ENCODE measurements at regions not wholly inside any gene's neighbourhood (a gene's known extent, or its start where the extent isn't known, plus 50 kb on each side); places are given as distances from the start of the nearest gene placed in this dataset.

DNA sequence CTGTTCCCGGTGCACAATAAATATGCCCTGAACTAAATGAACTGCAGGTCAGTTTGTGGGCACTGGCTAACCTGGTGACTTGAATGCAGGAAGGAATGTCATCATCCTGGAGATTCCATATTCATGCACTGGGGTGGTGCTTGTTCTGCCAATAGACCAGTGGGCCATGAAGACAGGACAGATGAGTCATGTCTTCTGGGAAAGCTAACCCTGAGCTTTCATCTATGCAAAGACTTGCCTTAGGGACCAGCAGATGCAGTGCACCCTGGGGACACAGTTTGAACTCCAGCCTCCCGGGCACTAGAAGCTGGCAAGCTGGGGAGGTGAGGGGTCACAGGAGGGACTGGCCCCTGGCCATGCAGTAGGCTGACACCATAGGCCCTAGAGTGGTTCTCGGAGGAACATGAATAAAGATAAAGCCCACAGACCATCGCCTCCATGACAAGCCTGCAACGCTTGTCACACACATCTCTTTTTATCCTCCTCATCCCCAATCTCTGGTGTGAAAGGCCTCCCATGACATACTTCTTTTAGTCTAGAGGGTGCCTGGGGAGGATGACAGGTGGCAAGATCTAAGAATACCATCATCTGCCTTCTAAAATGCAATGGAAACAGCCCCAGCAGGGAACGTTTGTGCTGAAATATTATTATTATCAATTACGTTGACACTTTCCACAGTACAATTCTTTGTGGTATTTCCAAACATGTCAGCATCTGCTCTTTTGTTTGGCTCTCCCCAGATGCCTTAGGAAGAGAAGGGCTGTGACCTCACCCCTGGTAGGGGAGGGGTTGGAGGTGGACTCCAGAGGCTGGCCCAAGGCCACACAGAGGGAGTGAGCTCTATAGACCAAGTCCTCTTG, 267.4 kb upstream of the RAB6C start:
- no peak for DNase-seq

DNA sequence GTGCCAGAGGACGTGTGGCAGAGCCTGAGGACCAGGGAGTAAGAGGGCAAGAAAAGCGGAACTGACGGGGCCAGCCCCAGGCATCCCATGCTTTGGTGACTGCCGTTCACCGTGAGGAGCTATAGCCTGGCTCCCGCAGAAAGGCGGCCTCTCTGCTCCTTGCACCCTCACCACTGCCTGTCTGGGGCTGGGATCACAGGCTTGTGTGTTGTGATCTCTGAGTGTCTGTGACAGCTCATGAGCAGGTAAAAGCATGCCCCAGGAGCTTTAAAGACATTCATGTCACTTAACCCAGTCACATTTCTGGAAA, 266.8 kb upstream of the RAB6C start:
- no peak for DNase-seq

DNA sequence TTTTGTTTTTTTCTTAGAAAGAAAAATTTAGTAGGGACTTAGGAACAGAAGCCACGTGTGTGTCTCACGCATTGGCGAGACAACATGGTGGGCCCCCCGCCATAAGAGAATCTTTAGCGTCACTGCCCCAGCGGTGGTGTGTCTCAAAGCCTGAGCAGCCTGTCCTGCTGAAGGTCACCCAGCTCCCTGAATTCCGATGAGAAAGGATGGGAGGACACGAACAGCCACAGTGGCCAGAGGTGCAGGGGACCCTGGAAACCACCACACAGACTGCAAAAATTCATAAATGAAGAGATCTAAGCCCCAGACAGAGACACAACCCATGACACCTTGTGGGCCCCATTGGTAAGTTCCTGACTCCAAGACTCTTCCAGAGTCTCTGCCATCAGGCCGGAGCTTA, 266.1 kb upstream of the RAB6C start:
- DNase-seq, result no peak

DNA sequence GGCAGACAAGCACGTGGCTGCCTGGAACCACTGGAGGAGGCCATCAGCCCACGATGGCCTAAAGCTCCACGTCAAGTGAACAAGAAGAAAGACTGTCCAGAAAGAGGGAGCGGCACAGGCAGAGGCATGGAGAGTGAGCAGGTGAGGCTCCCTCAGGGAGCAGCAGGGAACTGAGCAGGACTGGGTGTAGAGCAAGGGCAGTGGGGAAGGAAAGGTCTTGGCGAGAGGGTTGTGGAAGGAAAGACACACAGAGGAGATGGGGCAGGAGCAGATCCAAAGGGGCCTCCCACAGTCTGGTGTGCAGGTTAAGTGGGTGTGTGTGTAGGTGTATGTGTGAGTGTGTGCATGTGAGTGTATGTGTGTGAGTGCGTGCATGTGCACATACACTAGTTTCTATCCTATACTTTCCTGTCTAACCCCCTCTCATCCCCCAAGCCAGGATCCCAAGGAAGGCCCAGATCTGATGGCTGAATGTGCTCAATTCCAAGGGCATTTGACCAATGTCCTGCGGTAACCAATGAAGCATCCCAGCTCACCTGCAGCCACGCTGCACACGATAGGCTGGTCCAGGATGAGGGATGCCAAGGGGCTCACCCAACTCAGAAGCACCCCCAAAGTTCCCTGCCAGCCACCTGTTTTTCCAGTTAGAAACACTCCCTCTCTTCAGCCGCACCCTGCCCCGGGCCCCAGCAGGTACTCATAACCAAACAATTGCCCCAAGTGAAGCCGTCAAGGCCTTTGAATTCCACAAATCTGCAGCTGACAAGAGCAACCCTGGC, 262.5 kb upstream of the RAB6C start:
- DNase-seq, result no peak

DNA sequence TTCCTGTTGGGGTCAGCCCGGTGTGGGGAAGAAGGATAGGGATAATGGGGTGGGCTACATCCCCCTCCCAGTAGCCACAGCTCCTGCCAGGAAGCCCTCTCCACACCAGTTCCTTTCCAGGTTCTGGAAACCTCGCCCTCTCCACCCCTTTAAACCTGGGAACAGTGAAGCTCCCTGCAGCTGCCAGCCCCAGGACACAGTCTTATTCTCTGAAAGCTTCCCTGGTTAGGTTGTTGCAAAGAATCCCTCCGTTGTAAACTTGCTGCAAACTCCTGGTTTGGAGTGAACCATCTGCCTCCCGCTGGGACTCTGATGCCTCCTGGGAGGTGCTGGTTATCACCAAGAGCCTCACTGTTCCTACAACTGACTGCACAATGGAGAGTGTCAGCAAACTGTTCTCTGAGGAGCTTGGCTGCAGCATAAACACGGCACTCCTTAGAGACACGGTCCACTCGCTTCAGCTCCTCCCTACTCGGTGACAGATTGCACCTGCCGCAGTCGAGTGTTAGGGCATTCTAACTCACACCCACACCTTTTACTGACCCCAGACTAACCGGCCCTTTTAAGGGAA, 261.8 kb upstream of the RAB6C start:
- no peak for DNase-seq

DNA sequence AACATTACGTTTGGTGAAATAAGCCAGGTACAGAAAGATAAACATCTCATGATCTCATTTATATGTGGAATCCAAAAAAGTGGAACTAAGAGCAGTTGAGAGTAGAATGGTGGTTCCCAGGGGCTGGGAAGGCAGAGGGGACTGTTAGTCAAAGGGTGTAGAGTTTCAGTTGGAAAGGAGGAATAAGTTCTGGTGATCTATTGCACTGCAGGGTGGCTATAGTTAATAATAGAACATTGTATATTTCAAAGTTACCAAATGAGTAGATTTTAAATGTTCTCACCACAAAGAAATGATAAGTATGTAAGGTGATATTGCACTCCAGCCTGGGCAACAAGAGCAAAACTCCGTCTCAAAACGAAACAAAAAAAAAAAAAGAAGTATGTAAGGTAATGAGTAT, 260.1 kb upstream of the RAB6C start:
- DNase-seq, result no peak

DNA sequence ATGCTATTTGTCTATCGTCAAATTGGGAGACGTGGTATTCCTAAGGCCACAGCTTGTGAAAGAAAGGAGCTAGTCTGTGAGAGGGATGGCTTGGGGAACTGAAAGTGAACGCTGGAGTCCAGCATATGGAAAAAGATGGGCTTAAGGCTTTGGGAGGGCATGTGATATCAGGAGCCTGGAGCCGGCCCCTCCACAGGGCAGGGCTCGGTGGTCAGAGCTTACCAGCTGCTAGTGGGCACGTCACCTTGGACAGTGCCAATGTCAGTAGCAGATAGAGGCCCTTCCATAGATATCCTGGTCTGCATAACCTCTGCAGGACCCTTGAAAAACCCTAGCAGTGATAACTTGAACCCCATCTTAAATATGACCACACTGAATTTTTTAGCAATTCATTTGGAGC, 259.1 kb upstream of the RAB6C start:
- DNase-seq, result no peak

DNA sequence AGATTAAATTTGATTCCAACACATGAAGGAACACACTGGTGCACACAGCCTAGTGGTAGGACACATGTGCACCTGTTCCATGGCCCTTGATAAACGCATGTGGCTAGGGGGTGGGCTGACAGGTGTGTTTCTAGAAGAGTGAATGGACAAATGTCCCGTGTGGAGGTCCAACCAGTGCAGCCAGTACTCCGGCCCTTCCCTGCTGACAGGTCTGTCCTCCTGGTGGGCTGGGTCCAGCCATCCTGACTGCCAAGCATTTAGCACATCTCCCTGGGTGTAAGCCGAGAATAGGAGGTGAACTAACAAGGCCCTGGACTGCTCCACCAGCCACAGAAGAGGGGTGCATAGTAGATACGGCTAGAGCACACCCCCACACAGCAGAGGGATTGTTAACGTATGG, 258.7 kb upstream of the RAB6C start:
- no peak for DNase-seq

DNA sequence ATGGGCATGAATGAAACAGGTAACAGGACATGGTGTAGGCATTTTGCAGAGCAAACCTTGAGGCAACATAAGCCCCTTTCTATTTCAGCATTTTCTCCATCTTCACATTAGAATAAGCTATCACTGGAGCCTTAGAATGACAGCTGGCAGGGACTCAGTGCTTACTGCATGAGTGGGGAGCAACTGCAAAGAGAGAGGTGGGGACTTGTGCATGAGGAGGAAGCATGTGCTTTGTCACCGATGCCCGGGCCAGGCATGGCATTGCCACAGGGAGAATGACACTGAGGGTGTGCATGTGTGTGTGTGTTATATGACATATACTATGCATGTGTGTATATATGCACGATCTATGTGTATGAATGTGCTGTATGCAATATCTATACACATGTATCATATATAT, 258.2 kb upstream of the RAB6C start:
- no peak for DNase-seq

DNA sequence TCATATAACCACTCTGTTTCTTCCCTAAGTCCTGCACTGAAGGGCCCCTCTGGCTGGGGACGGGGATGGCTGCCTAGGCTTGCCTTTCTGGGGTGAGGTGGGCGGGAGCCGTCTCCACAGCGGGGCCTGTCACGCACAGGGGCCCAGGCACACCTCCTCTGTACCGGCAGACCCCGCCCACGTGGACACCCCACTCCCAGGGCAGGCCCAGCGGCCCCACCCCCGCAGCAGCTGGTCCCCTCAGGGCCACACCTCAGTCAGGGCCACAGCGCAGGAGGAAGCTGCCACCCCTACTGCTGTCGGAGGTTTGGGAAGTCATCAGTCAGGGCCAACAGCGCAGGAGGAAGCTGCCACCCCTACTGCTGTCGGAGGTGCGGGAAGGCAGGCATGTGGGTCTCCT, 257.6 kb upstream of the RAB6C start:
- no peak for DNase-seq

DNA sequence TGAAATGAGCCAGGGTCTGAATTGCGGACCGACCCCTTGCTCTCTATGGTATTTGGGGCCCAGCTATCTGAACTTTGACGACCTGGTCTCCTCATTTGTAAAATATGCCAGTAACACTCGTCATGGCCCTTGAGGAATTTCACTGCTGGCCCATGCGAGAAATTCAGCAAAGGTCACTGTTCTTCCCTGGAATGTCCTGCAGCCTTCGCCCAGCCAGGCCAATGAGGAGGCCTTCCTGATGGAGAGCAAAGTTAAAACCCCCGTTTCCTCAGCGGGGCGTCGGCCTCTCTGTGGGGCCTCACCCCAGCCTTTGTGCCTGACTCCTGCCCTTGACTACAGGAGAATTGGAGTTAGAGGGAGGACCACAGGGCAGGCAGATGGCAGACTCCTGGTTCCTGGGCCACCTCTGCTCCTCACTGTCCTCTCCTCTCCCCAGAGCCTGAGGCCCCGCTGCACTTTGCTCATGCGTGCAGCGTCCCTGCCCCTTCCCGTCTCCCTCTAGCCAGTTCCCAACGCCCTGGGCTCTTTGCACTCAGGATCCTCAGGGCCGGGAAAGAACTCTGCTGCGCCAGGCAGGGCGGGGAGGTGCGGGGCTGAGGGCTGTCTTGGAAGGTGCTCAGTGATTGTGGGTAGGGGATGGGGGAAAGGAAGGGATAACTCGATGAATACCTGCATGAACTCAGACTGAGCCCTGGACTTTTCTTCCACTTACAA, 257.0 kb upstream of the RAB6C start:
- no peak for DNase-seq

DNA sequence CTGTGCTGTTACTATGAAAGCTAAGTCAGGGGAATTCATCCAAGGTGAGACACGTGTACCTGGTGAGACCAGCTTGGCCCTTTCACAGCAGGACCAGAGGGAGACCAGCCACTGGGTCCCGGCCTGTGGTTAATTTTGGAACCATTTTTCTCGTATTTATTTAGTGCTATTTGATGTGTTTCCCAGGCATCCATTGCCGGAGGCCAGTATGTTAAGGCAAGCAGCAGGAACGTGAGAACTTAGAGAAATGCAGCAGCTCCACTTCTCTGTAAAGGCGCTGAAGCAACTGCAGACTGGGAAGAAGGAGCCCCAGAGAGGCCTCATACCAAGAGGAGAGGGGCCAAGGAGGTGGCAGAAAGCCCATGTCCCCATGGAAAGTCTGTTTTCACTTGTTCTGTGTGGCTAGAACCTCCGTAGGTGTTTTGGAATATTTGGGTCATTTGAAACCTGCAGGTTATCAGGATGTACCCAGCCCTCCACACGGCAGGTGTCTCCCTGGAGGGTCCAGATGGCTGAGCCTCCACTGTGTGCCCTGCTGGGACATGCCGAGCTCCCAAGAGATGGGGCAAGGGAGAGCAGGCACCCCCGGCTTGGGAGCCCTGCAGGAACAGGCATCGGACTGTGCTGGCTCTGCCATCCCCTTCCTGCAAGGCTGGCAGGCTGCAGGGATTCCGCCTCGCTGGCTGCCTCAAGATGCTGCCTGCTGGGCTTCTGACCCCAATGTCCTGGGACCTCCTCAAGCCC, 256.0 kb upstream of the RAB6C start:
- DNase-seq, result no peak

DNA sequence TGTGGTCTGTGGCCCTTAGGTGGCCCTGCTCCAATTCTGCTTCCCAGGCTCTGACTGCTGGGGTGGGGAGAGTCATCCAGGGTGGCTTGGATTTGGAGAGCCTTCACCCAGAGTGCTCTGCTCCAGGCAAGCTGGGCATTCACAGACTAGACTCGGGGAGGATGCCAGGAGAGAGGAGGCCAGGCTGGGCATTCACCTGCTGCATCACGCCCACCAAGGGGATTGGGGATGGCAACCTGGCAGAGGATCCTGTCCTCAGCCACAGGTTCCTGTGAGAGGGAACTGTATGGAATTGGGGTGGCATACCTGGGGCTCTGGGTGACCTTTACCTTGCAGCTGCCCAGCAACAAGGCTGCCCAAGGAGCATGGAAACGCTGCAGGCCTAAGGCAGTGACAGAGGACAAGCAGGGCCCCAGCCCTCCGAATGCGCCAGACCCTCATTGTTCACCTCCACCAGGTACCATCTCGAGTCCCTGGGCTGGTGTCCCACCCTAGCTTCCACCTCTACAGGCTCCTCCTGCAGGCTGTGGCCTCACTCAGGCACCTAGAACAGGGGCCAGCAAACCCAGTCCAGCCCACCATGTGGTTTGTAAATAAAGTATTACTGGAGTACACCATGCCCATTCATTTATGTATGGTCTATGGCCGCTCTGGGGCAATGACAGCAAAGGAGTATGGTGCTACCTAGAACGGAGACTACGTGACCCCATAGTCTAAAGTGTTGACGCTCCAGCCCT, 255.3 kb upstream of the RAB6C start:
- no peak for DNase-seq

DNA sequence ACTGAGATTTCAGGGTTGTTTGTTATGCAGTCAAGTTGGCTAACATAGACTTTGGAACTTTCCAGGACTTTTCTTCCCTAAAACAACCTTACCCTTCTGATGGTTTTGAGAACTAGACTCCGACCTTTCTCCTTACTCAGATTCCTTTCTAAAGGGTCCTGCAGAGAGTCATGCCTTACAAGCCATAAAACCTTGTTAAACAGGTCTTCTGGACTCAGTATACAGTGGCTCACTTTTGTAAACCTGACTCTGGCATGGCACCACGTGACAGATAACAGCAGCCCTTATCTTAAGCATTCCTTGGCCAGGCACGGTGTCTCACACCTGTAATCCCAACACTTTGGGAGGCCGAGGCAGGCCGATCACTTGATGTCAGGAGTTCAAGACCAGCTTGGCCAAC, 253.2 kb upstream of the RAB6C start:
- DNase-seq, result no peak

DNA sequence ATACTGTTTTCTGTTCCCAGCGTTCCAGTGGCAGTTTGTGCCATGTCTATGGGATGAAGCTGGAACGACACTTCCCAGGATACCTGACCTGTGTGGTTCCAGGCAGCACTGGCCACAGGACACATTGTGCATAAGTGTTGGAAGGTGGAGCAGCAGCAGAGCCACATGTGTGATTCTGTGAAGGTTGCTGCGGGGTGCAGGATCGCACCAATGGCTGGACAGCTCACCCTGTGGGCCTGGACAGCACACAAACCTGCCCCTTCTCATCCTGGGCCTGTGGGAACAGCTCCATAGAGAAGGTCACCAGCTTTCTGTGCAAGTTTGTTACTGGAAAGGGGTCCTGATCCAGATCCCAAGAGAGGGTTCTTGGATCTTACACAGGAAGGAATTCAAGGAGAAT, 252.2 kb upstream of the RAB6C start:
- DNase-seq, result no peak

DNA sequence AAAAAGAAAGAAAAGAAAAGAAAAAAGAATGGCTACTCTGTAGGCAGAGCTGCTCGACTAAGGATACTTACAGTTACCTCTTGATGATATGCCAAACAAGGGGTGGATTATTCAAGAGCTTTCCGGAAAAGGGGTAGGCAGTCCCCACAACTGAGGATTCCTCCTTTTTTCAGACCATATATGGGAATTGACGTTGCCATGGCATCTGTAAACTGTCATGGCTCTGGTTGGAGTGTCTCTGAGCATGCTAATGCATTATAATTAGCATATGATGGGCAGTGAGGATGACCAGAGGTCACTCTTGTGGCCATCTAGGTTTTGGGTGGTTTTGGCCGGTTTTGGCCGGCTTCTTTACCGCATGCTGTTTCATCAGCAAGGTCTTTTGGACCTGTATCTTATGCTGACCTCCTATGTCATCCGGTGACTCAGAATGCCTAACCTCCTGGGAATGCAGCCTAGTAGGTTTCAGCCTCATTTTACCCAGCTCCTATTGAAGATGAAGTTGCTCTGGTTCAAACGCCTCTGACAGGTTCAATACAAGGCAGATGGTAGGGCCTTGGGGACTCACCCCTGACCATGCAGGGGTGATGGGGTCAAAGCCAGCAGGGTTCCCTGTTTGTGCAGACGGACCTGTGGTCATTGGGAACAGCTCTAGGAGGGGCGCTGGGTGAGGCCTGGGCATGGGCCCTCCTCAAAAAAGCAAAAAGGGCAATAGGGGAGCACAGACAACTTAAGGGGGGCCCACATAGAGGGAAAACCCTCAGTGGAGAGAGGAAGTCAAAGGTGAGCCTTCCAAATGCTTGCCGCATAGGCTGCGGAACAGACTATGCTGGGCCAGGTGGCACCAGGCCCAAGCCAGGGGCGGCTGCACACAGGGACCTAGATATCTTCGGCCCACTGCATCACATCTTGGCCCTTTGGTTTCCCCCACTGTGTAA, 251.2 kb upstream of the RAB6C start:
- DNase-seq, result no peak

DNA sequence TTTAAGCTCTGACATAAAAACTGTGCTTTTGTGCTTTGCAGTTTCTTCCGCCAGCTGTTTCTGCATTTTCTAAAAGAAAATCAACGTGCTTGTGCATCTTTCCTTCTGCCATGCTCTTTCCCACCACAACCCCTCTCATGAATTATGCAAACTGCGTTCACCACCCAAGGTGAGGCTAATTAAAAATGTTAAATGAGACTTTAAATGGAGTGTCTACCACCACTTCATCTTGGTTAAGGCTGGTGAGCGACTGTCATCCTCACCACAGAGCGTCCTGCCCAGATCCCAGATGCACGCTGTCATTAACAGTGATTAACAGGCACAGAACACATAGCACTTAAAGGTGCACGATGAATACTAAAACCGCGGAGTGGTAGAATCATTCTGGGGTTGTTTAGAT, 250.5 kb upstream of the RAB6C start:
- no peak for DNase-seq

DNA sequence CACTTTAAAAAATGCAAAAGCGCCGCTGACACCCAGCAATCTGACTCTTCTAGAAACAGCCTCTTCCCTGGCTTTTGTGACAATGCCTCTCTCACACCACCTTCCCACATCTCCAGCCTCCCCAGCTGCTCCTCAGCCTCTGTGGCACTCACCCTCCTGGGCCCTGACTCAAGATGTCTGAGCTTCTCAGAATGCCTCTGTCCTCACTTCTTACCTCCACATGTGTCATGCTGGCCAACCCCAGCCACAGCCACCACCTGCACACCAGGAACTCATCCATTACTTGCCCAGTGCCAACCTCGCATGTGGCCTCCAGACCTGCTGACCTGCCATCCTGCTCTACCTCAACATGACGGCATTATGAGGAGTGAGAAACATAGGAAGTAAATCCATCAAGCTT, 249.8 kb upstream of the RAB6C start:
- no peak for DNase-seq

DNA sequence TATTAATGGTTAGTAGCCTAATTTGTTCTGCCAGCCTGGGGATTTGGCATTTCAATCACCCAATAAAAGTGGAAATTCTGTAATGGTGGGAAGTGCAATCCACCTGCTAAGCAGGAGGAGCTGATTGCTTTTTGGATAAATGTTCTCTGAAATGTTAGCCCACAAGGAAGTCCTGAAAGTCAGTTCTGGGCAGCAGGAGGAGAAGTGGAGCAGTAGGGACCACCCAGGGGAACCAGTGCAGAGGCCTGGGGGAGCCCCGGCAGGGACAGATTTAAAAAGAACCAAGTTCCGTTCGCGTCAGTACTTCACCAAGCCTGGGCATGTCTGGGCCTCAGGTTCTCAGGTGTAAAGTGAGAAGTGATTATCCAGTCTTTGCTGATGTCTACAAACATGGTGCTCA, 248.5 kb upstream of the RAB6C start:
- no peak for DNase-seq

DNA sequence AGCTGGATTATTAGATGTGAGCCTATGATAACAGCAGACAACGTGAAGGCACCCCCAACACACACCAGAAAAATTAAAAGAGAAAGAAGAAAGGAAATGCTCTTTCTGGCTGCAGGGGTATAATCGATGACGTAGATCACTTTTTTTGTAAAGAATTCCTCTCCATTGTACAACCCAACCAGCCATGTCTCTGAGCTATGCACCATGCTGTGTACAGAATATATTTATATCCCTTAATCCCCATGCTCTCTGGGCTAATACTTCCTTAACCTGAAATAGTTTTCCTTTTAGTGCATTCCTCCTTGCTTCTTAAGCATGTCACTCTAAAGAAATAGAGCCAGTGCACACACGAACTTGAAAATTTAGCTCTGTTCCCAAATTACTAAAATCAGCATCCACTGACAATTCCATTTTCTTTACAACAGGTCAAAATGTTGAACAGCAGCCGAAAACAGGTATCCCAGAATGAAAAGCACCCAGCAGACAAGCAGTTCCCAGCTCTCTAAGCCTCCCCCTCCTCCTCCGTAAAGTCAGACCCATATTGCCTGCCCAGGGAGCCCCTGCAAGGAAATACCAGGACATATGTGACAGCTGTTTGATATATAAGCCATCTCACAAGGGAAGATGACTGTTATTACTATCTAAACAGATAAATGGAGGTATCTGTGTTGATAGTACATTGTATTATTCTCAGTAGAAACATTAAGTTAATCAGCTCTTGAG, 247.4 kb upstream of the RAB6C start:
- no peak for DNase-seq

All from activated CD8-positive, alpha-beta memory T cell treated with anti-CD3 and anti-CD28 coated beads, Interleukin-2, amount 50 U/mL, for 48 hours (primary cell).